GM19023 (cell line): ENCODE measurements at regions not wholly inside any gene's neighbourhood (a gene's known extent, or its start where the extent isn't known, plus 50 kb on each side); places are given as distances from the start of the nearest gene placed in this dataset.
"Not testable (repeated sequence)": the region's sequence is repeated elsewhere in the genome, so short reads cannot be mapped to it uniquely, and the experiment has no call there.

Source experiments
- ATAC-seq: cut with Tn5 transposase; IDR thresholded peaks from one replicate; pipeline ENCODE4 v1.9.1; 2021; ENCODE audit warnings: mild to moderate bottlenecking, moderate library complexity; ENCODE audit not compliant: unreplicated experiment

DNA sequence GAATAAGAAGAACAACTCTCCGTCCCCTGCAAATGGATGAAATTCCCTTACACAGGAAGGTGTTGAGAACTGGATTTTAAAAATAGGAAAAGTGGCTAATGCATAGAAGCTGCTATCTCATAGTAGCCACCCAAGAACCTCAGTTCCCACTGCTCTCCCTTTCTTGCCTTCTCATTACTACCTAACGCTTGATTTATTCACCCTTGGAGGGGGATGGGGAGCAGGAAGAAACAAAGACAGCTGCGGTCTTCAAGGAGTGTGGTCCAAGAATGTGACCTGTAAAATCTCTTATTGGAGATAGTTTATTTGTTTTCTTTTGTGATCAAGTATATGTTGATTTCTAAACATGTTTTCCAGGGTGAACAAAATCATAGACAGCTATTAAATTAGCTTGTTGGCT lies 274.1 kb upstream of the CTNNB1 start:
- no peak for ATAC-seq

DNA sequence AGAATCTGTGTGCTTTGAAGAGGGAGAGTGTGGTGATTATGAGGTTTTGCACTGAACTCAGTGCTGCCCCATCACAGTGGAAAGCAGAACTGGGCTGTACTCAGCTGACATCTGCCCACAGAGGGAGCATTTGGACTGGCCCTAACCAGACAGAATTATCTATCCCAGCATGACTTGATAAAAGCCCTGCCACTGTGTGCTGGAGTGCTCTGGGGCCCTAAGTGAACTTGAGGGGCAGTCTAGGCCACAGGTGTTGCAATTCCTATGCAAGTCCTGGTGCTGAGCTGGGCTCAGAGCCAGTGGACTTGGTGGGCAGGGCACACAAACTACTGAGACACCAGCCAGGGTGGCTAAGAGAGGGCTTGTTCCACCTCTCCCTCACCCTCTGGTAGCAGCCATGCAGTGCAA lies 269.2 kb upstream of the CTNNB1 start:
- no peak for ATAC-seq

GRCh38 chr3:40930756-40931155 lies 268.5 kb upstream of the CTNNB1 start:
- ATAC-seq: no peak

GRCh38 chr3:40938591-40938990 lies 260.7 kb upstream of the CTNNB1 start:
- ATAC-seq: no peak

DNA sequence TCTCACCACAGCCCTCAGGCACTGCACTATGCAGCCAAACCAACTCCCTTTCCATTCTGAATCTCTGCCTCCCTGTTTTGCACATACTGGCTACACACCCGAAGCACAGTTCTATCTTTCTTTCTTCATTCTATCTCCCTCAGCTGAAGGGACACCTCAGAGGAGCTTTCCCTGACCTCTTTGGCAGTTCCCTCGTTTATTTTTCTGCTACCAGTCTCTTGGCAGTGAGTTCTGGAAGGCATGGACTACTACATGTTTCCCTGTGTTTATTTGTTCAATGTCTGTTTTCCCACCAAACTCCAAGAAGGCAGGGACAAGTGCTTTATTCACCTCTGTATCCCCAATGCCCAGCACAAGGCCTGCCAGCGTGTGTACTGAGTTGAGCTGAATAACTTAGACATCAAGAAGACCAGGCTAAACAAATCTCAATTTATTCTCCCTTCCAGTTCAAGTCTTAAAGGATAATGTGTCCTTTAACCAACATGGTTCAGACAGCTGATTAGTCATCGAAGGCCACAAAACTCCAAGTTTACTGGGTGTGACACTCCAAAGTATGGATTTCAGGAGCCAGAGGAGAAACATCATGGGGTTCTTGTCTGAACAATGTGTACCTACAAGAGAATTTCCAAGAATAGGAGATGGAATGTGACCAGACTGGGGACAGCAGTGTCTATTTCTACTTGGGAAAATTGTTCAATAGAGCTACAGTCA lies 260.1 kb upstream of the CTNNB1 start:
- ATAC-seq: no peak

GRCh38 chr3:40939741-40940130 lies 259.6 kb upstream of the CTNNB1 start:
- no peak for ATAC-seq

DNA sequence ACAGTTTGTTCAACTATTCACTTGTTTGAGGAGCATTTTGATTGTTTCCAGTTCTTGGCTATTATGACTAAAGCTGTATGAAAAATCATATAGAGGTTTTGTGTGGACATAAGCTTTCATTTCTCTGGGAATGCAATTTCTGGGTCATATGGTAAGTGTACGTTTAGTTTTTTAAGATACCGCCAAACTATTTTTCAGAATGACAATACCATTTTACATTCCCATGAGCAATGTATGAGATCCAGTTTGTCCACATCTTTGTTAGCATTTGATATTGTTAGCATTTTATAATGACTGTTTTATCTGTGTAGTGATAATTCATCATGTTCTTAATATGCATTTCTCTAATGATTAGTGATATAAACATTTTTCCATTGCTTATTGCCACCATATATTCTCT lies 258.7 kb upstream of the CTNNB1 start:
- no peak for ATAC-seq

DNA sequence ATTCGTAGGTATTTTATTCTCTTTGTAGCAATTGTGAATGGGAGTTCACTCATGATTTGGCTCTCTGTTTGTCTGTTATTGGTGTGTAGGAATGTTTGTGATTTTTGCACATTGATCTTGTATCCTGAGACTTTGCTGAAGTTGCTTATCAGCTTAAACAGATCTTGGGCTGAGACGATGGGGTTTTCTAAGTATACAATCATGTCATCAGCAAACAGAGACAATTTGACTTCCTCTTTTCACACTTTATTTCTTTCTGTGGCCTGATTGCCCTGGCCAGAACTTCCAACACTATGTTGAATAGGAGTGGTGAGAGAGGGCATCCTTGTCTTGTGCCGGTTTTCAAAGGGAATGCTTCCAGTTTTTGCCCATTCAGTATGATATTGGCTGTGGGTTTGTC lies 252.3 kb upstream of the CTNNB1 start:
- ATAC-seq: not testable (repeated sequence)

DNA sequence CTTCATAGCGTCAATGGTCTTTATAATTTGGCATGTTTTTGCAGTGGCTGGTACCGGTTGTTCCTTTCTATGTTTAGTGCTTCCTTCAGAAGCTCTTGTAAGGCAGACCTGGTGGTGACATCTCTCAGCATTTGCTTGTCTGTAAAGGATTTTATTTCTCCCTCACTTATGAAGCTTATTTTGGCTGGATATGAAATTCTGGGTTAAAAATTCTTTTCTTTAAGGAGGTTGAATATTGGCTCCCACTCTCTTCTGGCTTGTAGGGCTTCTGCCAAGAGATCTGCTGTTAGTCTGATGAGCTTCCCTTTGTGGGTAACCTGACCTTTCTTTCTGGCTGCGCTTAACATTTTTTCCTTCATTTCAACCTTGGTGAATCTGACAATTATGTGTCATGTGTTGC lies 250.0 kb upstream of the CTNNB1 start:
- ATAC-seq: not testable (repeated sequence)

DNA sequence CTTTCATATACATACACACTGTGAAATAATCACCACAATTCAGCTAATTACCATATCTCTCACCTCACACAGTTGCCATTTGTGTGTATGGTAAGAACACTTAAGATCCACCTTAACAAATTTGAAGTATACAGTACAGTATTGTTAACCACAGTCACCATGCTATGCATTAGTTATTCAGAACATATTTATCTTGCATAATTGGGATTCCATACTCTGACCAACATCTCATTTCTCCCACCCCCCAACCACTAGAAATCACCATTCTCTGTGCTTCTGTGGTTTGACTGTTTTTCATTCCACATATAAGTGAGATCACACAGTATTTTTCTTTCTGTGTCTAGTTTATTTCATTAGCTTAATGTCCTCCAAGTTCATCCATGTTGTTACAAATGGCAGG lies 247.7 kb upstream of the CTNNB1 start:
- no peak for ATAC-seq

GRCh38 chr3:40961104-40961857 lies 238.0 kb upstream of the CTNNB1 start:
- no peak for ATAC-seq

DNA sequence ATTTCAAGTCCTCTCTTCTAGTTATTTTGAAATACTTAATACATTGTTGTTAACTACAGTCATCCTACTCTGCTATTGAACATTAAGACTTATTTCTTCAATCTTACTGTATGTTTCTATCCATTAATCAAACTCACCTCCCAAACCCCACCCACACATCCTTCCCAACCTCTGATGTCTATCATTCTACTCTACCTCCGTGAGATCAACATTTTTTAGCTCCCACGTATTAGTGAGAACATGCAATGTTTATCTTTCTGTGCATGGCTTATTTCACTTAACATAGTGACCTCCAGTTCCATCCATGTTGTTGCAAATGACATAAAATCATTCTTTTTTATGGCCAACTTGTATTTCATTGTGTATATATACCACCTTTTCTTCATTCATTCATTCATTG lies 236.6 kb upstream of the CTNNB1 start:
- no peak for ATAC-seq

- no peak for ATAC-seq
Observed at GRCh38 chr3:40968666-40969065, 230.6 kb upstream of the CTNNB1 start.

GRCh38 chr3:40969341-40969740 lies 230.0 kb upstream of the CTNNB1 start:
- no peak for ATAC-seq

GRCh38 chr3:40969756-40970466 lies 229.4 kb upstream of the CTNNB1 start:
- ATAC-seq: no peak

GRCh38 chr3:40971191-40972168 lies 227.8 kb upstream of the CTNNB1 start:
- peak; percentile 97 for ATAC-seq

DNA sequence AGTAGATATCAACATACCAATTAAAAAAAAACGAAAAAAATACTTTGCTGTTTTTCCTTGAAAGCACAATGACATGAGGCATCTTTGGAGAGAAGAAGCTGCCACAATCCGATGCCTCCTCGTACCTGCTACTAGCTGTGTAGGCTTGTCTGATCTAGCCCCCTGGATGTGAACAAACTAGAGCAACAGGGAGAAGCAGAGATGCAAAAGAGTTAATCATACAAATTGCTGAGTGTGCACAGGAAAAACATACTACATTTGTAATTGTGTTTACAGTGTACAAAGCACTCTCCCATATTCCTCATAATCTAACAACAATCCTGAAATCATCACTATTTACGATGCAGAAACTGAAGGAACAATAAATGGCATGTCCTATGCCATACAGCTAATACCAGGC lies 227.0 kb upstream of the CTNNB1 start:
- no peak for ATAC-seq

GRCh38 chr3:40973141-40973540 lies 226.2 kb upstream of the CTNNB1 start:
- no peak for ATAC-seq

GRCh38 chr3:40975711-40976121 lies 223.6 kb upstream of the CTNNB1 start:
- no peak for ATAC-seq

GRCh38 chr3:40976241-40976640 lies 223.1 kb upstream of the CTNNB1 start:
- ATAC-seq: no peak

- no peak for ATAC-seq
Observed at GRCh38 chr3:40978442-40978841, 220.9 kb upstream of the CTNNB1 start.
